Stimulated activated naive B cell treated with anti-CD40 and anti-IgM and Interleukin-4, amounts not matched to agents 10 μg/mL and 1 μg/mL and 100 μg/mL, for 72 hours (primary cell): ENCODE measurements at regions not wholly inside any gene's neighbourhood (a gene's known extent, or its start where the extent isn't known, plus 50 kb on each side); places are given as distances from the start of the nearest gene placed in this dataset.

Source experiments
- ATAC-seq, 2 donors: fragments of 150-1000 bp; cut with Tn5 transposase; replicated peaks; 2 replicates each; pipeline ENCODE4 v1.10.0; 2021; ENCODE audit warnings: moderate library complexity in 1 of 2
- DNase-seq: peaks from one replicate; pipeline ENCODE4 v3.0.0; 2021
- H3K27ac Mint-ChIP-seq: one replicate; pipeline ENCODE4 v1.8.0; 2022; ENCODE audit warnings: mild to moderate bottlenecking, mixed read lengths
- H3K27me3 Mint-ChIP-seq, 2 donors: one replicate each; pipeline ENCODE4 v1.8.0; 2022; ENCODE audit warnings: mixed read lengths in 2 of 2
- H3K36me3 Mint-ChIP-seq, 2 donors: one replicate each; pipeline ENCODE4 v1.8.0; 2022; ENCODE audit warnings: mixed read lengths in 2 of 2, mild to moderate bottlenecking in 1 of 2
- H3K4me1 Mint-ChIP-seq, 2 donors: one replicate each; pipeline ENCODE4 v1.8.0; 2022; ENCODE audit warnings: mixed read lengths in 2 of 2, mild to moderate bottlenecking in 1 of 2
- H3K4me3 Mint-ChIP-seq, 2 donors: one replicate each; pipeline ENCODE4 v1.8.0; 2022; ENCODE audit warnings: mild to moderate bottlenecking in 2 of 2, mixed read lengths in 2 of 2, moderate library complexity in 1 of 2
- H3K9me3 Mint-ChIP-seq, 2 donors: one replicate each; pipeline ENCODE4 v1.8.0; 2022; ENCODE audit warnings: mixed read lengths in 2 of 2, mild to moderate bottlenecking in 1 of 2

- Mint-ChIP-seq H3K9me3 (no peaks in the 10 kb centered on the region), H3K4me3 (no peak overlapping the region), H3K27ac (no peak overlapping the region), H3K27me3 (no peaks in the 10 kb centered on the region), H3K36me3 (no peaks in the 10 kb centered on the region), H3K4me1 (peaks cover 19 to 27% of the 10 kb centered on the region in 2 donors)
- no peak for DNase-seq
- no peak for ATAC-seq
These were observed 173.6 kb upstream of the EEA1 start for GRCh38 chr12:93102744-93103143.

GRCh38 chr12:93103154-93103553 lies 174.1 kb upstream of the EEA1 start:
- H3K4me3 Mint-ChIP-seq = no peak overlapping the region
- ATAC-seq = no peak
- H3K27me3 Mint-ChIP-seq = no peaks in the 10 kb centered on the region
- peaks cover 18 to 29% of the 10 kb centered on the region in 2 donors for H3K4me1 Mint-ChIP-seq
- no peaks in the 10 kb centered on the region for H3K9me3 Mint-ChIP-seq
- no peak for DNase-seq
- H3K27ac Mint-ChIP-seq = no peak overlapping the region
- no peaks in the 10 kb centered on the region for H3K36me3 Mint-ChIP-seq

- H3K4me1 Mint-ChIP-seq = peaks cover 10 to 16% of the 10 kb centered on the region in 2 donors
- ATAC-seq = no peak
- no peak for DNase-seq
- H3K9me3 Mint-ChIP-seq = no peaks in the 10 kb centered on the region
- no peaks in the 10 kb centered on the region for H3K27me3 Mint-ChIP-seq
- H3K27ac Mint-ChIP-seq = no peak overlapping the region
- no peak overlapping the region for H3K4me3 Mint-ChIP-seq
- no peaks in the 10 kb centered on the region for H3K36me3 Mint-ChIP-seq
These were observed 175.4 kb upstream of the EEA1 start for GRCh38 chr12:93104535-93104934.

- H3K36me3 Mint-ChIP-seq = no peaks in the 10 kb centered on the region
- H3K27ac Mint-ChIP-seq = peak overlapping the region; percentile 78
- peaks cover 10 to 18% of the 10 kb centered on the region in 2 donors for H3K4me1 Mint-ChIP-seq
- H3K27me3 Mint-ChIP-seq = no peaks in the 10 kb centered on the region
- H3K4me3 Mint-ChIP-seq = no peak overlapping the region
- peak in 1 of 2 donors; percentile 28 for ATAC-seq
- no peak for DNase-seq
- peaks cover 0 to 1% of the 10 kb centered on the region in 2 donors for H3K9me3 Mint-ChIP-seq
These were observed 177.8 kb upstream of the EEA1 start for GRCh38 chr12:93106910-93107309.

GRCh38 chr12:93107514-93108312 lies 178.6 kb upstream of the EEA1 start:
- peaks cover 3% of the 10 kb centered on the region in 2 donors for H3K9me3 Mint-ChIP-seq
- H3K27me3 Mint-ChIP-seq = no peaks in the 10 kb centered on the region
- DNase-seq = no peak
- no peak for ATAC-seq
- H3K4me1 Mint-ChIP-seq = peaks cover 11 to 21% of the 10 kb centered on the region in 2 donors
- no peak overlapping the region for H3K27ac Mint-ChIP-seq
- H3K4me3 Mint-ChIP-seq = no peak overlapping the region
- peaks cover 0 to 2% of the 10 kb centered on the region in 2 donors for H3K36me3 Mint-ChIP-seq

- no peak for ATAC-seq
- no peak for DNase-seq
- H3K4me1 Mint-ChIP-seq = peaks cover 17 to 33% of the 10 kb centered on the region in 2 donors
These were observed 179.9 kb upstream of the EEA1 start for GRCh38 chr12:93108985-93109384.

GRCh38 chr12:93109551-93110203 lies 180.6 kb upstream of the EEA1 start:
- ATAC-seq = peak; percentile 82 to 87
- Mint-ChIP-seq H3K9me3 (peaks cover 4 to 5% of the 10 kb centered on the region in 2 donors), H3K4me3 (no peak overlapping the region), H3K27me3 (no peaks in the 10 kb centered on the region), H3K4me1 (peaks cover 21 to 36% of the 10 kb centered on the region in 2 donors), H3K27ac (peak overlapping the region; percentile 93), H3K36me3 (peaks cover 0 to 3% of the 10 kb centered on the region in 2 donors)
- no peak for DNase-seq

More at GRCh38 chr12:93108985-93109384, 179.9 kb upstream of the EEA1 start:
- H3K27me3 Mint-ChIP-seq = no peaks in the 10 kb centered on the region
- peaks cover 0 to 3% of the 10 kb centered on the region in 2 donors for H3K36me3 Mint-ChIP-seq
- no peak overlapping the region for H3K4me3 Mint-ChIP-seq
- peaks cover 4 to 5% of the 10 kb centered on the region in 2 donors for H3K9me3 Mint-ChIP-seq
- H3K27ac Mint-ChIP-seq = no peak overlapping the region

GRCh38 chr12:93111773-93112172 lies 182.7 kb upstream of the EEA1 start:
- peaks cover 20 to 45% of the 10 kb centered on the region in 2 donors for H3K4me1 Mint-ChIP-seq
- no peak for DNase-seq
- no peaks in the 10 kb centered on the region for H3K27me3 Mint-ChIP-seq
- peaks cover 0 to 3% of the 10 kb centered on the region in 2 donors for H3K36me3 Mint-ChIP-seq
- H3K4me3 Mint-ChIP-seq = no peak overlapping the region
- peaks cover 4 to 5% of the 10 kb centered on the region in 2 donors for H3K9me3 Mint-ChIP-seq
- no peak overlapping the region for H3K27ac Mint-ChIP-seq
- ATAC-seq = no peak

GRCh38 chr12:93113317-93114006 lies 184.4 kb upstream of the EEA1 start:
- Mint-ChIP-seq H3K36me3 (peaks cover 0 to 3% of the 10 kb centered on the region in 2 donors), H3K27me3 (no peaks in the 10 kb centered on the region), H3K4me1 (peaks cover 17 to 36% of the 10 kb centered on the region in 2 donors), H3K27ac (no peak overlapping the region), H3K4me3 (no peak overlapping the region), H3K9me3 (peaks cover 4 to 5% of the 10 kb centered on the region in 2 donors)
- DNase-seq = no peak
- no peak for ATAC-seq

GRCh38 chr12:93115198-93115601 lies 186.1 kb upstream of the EEA1 start:
- ATAC-seq = no peak
- no peak for DNase-seq
- H3K9me3 Mint-ChIP-seq = peaks cover 3 to 4% of the 10 kb centered on the region in 2 donors
- peaks cover 13 to 38% of the 10 kb centered on the region in 2 donors for H3K4me1 Mint-ChIP-seq
- H3K36me3 Mint-ChIP-seq = peaks cover 0 to 3% of the 10 kb centered on the region in 2 donors
- peaks cover 0 to 7% of the 10 kb centered on the region in 2 donors for H3K27me3 Mint-ChIP-seq
- no peak overlapping the region for H3K4me3 Mint-ChIP-seq
- H3K27ac Mint-ChIP-seq = no peak overlapping the region

GRCh38 chr12:93115646-93116045 lies 186.6 kb upstream of the EEA1 start:
- no peak for DNase-seq
- Mint-ChIP-seq H3K4me1 (peaks cover 13 to 38% of the 10 kb centered on the region in 2 donors), H3K36me3 (peaks cover 0 to 3% of the 10 kb centered on the region in 2 donors), H3K9me3 (peaks cover 3 to 4% of the 10 kb centered on the region in 2 donors), H3K4me3 (no peak overlapping the region), H3K27ac (no peak overlapping the region), H3K27me3 (peaks cover 0 to 7% of the 10 kb centered on the region in 2 donors)
- no peak for ATAC-seq

- Mint-ChIP-seq H3K27ac (no peak overlapping the region), H3K36me3 (peaks cover 0 to 3% of the 10 kb centered on the region in 2 donors), H3K4me3 (no peak overlapping the region), H3K4me1 (peaks cover 13 to 38% of the 10 kb centered on the region in 2 donors), H3K27me3 (peaks cover 0 to 7% of the 10 kb centered on the region in 2 donors), H3K9me3 (peaks cover 3 to 4% of the 10 kb centered on the region in 2 donors)
- DNase-seq (no peak), ATAC-seq (no peak)
These were observed 187.5 kb upstream of the EEA1 start for GRCh38 chr12:93116632-93117031.

GRCh38 chr12:93121729-93122488 lies 192.8 kb upstream of the EEA1 start:
- ATAC-seq (no peak), DNase-seq (no peak)
- Mint-ChIP-seq H3K4me3 (no peak overlapping the region), H3K27me3 (peaks cover 0 to 7% of the 10 kb centered on the region in 2 donors), H3K27ac (peak overlapping the region; percentile 26), H3K4me1 (peaks cover 17 to 25% of the 10 kb centered on the region in 2 donors), H3K9me3 (peaks cover 0 to 1% of the 10 kb centered on the region in 2 donors), H3K36me3 (peaks cover 0 to 2% of the 10 kb centered on the region in 2 donors)
